AG10803 (cell line): ENCODE measurements at regions not wholly inside any gene's neighbourhood (a gene's known extent, or its start where the extent isn't known, plus 50 kb on each side); places are given as distances from the start of the nearest gene placed in this dataset.
A peak's percentile ranks its signal among the peaks of the same experiment; 100 is the strongest.

Experiments
- DNase-seq: peaks from one replicate; pipeline ENCODE4 v3.0.0; 2010; ENCODE audit warnings: low read depth
- H3K4me3 ChIP-seq: 2 replicates; pipeline ENCODE4 v1.5.1; 2011; ENCODE audit warnings: mild to moderate bottlenecking, low read length, control low read depth
- TF ChIP-seq, protein P1 (sequence below): conservative IDR thresholded peaks from 2 replicates; pipeline ENCODE4 v1.5.1; 2011; ENCODE audit warnings: mild to moderate bottlenecking, low read length, control low read depth, inconsistent platforms

DNA sequence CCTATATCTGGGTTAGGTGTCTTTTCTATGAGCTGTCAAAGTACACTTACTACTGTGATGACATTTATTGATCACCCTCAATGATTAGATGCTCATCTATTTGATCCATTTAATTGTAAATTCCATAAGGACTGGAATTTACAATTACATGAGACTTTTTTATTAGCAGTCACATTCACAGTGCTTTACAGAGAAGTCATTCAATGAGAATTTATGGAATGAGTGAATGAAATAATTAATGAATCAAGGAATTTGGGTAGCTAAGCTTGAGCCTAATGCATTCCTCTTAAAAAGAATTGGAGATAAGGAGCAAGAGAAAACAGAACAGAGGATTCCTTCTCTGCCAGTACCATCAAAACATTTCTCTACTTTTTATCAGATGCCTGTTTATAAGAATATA is 1437.5 kb upstream of the CDH8 start:
- TF ChIP-seq, protein P1, sequence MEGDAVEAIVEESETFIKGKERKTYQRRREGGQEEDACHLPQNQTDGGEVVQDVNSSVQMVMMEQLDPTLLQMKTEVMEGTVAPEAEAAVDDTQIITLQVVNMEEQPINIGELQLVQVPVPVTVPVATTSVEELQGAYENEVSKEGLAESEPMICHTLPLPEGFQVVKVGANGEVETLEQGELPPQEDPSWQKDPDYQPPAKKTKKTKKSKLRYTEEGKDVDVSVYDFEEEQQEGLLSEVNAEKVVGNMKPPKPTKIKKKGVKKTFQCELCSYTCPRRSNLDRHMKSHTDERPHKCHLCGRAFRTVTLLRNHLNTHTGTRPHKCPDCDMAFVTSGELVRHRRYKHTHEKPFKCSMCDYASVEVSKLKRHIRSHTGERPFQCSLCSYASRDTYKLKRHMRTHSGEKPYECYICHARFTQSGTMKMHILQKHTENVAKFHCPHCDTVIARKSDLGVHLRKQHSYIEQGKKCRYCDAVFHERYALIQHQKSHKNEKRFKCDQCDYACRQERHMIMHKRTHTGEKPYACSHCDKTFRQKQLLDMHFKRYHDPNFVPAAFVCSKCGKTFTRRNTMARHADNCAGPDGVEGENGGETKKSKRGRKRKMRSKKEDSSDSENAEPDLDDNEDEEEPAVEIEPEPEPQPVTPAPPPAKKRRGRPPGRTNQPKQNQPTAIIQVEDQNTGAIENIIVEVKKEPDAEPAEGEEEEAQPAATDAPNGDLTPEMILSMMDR: no peak
- no peak overlapping the region for H3K4me3 ChIP-seq
- no peak for DNase-seq

DNA sequence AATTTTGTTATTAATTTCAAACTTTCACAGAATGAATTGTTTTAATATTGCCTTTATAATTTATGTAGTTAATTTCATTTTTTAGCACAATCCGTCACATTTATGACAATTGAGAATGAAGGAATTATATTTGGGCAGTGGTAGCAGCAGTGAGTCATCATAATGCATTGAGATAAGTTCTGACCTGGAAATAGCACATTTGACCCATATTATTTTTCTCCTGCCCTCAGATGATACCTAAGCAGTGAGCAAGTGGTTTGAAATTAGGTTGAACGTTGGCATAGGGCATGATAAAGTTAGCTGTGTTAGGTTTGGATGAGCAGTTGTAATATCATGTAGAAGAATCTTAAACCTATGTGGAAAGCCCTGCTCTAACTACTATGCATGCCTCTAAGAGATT is 1431.3 kb upstream of the CDH8 start:
- DNase-seq: no peak
- H3K4me3 ChIP-seq: no peak overlapping the region
- TF ChIP-seq, protein P1: no peak

DNA sequence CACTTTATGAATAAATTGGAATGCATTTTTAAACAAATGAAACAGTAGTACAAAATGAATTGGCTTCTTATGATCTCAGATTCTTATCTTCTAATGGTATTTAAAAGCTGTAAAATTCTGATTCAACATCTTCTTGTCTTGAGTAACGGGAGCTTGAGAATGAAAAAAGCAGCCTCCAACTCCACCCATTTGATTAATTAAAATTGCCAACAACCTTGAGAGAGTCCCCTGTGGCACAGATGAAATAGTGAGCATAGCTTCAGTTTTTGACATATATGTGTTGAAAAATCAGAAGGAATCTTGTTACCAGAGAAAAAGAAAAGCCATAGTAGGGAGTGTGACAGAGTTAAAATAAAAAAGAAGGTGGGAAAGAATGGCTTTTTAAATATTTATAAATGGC is 1426.1 kb upstream of the CDH8 start:
- TF ChIP-seq, protein P1: no peak
- DNase-seq: no peak
- H3K4me3 ChIP-seq: no peak overlapping the region

DNA sequence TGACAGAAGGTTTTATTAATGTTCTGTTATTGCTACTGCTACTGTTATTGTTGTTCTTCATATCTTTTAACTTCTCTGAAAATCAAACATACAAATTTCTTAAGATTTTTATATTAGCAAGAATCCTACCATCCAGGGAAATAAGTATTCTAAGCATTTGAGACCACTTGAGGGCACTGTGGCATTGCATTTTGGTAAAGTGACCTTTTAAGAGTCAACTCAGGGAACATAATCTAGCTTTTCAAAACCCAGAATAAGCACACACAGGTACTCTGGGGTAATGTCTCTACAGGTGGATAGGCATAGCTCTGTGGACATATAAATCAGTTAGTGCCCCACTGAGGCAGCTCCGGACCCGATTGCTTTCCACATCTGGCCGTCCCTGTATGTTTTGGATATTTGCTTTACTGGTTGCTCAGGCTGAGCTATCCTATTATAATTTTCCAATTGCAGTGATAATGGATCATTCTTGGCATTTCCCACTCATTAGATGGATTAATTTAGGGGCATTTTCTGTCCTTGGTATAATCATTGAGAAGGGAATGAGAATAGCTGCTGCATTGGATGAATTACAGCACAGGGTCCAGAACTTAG is 1425.1 kb upstream of the CDH8 start:
- DNase-seq: peak; percentile 42
- TF ChIP-seq, protein P1: peak; percentile 63
- H3K4me3 ChIP-seq: no peak overlapping the region

DNA sequence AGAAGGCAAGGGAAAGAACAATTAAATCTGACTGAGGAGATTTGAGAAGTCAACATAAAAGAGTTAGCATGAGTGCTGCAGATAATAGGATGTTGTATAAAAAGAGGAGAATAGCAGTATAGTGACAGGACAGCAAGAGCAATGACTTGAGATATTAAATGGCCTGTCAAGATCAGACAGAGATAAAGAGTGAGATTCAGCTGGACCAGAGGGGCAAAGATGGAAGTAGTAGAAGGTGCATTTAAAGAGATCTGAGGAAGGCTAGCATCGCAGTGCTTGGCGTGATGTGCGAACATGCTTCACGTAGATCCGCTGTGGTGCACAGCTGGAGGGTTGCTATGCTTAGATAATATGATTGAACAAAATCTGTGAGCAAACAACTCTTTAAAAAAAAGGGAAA is 1422.6 kb upstream of the CDH8 start:
- DNase-seq: no peak
- no peak overlapping the region for H3K4me3 ChIP-seq
- TF ChIP-seq, protein P1: no peak

DNA sequence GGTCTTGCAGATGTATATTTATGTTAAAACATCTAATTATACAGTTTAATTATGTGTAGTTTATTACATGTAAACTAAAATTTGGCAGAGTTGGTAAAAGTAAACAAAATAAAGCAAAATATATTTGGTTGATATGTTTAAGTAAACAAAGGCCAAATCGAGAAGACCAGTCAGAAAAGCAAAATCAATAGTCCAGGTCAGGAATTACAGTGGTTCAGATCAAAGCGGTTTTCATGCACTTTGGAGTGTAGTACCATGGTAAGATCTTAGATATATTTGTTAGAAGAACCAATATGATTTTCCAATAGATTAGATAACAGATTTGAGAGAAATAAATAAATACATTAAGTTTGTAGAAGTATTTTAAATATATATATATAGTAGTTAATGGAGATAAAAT is 1421.6 kb upstream of the CDH8 start:
- TF ChIP-seq, protein P1: no peak
- H3K4me3 ChIP-seq: no peak overlapping the region
- no peak for DNase-seq

DNA sequence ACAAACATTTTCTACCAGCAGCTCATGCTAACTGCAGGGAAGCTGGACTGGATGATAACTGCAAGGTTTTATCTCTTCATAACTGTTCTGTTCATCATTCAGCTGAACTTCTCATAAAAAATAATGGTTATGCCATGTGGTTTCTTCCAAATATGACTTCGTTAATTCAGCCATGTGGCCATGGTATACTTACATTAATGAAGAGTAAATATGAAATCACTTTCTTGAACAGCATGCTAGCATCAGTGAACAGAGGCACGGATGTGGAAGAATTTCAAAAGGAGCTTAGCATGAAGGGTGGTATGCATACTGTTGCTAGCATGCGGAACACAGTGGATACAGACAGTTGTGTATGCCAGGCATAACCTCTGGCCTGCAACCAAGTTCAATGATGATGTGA is 1417.0 kb upstream of the CDH8 start:
- no peak overlapping the region for H3K4me3 ChIP-seq
- TF ChIP-seq, protein P1: no peak
- DNase-seq: no peak
